ENCODE measurements at regions not wholly inside any gene's neighbourhood (a gene's known extent, or its start where the extent isn't known, plus 50 kb on each side); places are given as distances from the start of the nearest gene placed in this dataset.

- TF ChIP-seq CXXC5 (CRISPR knock-in tag; IDR thresholded peaks at IDR 0.05) (peak; percentile 32; the same call in 1 of the 2 replicates), E2F6 (IDR thresholded peaks at IDR 0.05; ENCODE audit: borderline replicate concordance in 1 of 2, extremely low read depth in 1 of 2, insufficient read depth in 1 of 2, insufficient read length in 1 of 2, low read depth in 1 of 2, low read length in 1 of 2, poor library complexity in 1 of 2, severe bottlenecking in 1 of 2) (peak; percentile 36 to 69), IFI16 (CRISPR knock-in tag; IDR thresholded peaks at IDR 0.05) (no peak), SMARCE1 (IDR thresholded peaks at IDR 0.05) (peak; percentile 38; the same call in 1 of the 2 replicates), FOXK2 (conservative IDR thresholded peaks at IDR 0.05 in 1 of 2, IDR thresholded peaks at IDR 0.05 in 1 of 2; ENCODE audit: low read depth in 2 of 2) (0 out of 4 replicates have a peak, but pooled peaks of 1 of the 2 experiments have one; percentile 36), CTBP1 (IDR thresholded peaks at IDR 0.05; ENCODE audit: borderline replicate concordance) (peak; percentile 27; the same call in 1 of the 2 replicates), GATAD2A (IDR thresholded peaks at IDR 0.05) (peak; percentile 12; the same call in 1 of the 2 replicates), ARID1B (IDR thresholded peaks at IDR 0.05) (peak; percentile 58), JUN (IDR thresholded peaks at IDR 0.05; ENCODE audit: borderline replicate concordance, low read depth, low read length) (peak; percentile 85), JUN (CRISPR knock-in tag; IDR thresholded peaks at IDR 0.05; ENCODE audit: borderline replicate concordance) (no peak), NR2C1 (IDR thresholded peaks at IDR 0.05) (no peak), NR2C1 (tag; IDR thresholded peaks at IDR 0.05) (0 out of 2 replicates have a peak, but pooled peaks have one; percentile 9), DIDO1 (tag; IDR thresholded peaks at IDR 0.05; ENCODE audit: low read depth) (no peak), MTA3 (IDR thresholded peaks at IDR 0.05; ENCODE audit: borderline replicate concordance) (0 out of 2 replicates have a peak, but pooled peaks have one; percentile 50), DPF2 (IDR thresholded peaks at IDR 0.05) (peak; percentile 62), L3MBTL2 (IDR thresholded peaks at IDR 0.05) (peak; percentile 87), SMAD4 (CRISPR knock-in tag; conservative IDR thresholded peaks at IDR 0.05) (peak; percentile 68), EHMT2 (IDR thresholded peaks at IDR 0.05) (peak; percentile 35; the same call in 1 of the 2 replicates), ZBTB2 (IDR thresholded peaks at IDR 0.05) (peak; percentile 25; the same call in 1 of the 2 replicates), ATF3 (IDR thresholded peaks at IDR 0.05) (peak; percentile 91), ATF3 (CRISPR knock-in tag; conservative IDR thresholded peaks at IDR 0.05) (no peak; the same call in 1 of the 2 replicates), SMARCA4 (IDR thresholded peaks at IDR 0.05) (peak; percentile 56), E4F1 (CRISPR knock-in tag; IDR thresholded peaks at IDR 0.05; ENCODE audit: borderline replicate concordance) (no peak), ZKSCAN3 (CRISPR knock-in tag; IDR thresholded peaks at IDR 0.05) (no peak), ARNT (IDR thresholded peaks at IDR 0.05) (no peak)
Observed at GRCh38 chr4:128386761-128387599, 99.4 kb upstream of the PGRMC2 start (continued).
